Inferior parietal cortex (tissue), 1 donor: ENCODE measurements at regions not wholly inside any gene's neighbourhood (a gene's known extent, or its start where the extent isn't known, plus 50 kb on each side); places are given as distances from the start of the nearest gene placed in this dataset.
"Not testable (repeated sequence)": the region's sequence is repeated elsewhere in the genome, so short reads cannot be mapped to it uniquely, and the experiment has no call there.

Source experiments
- DNase-seq: peaks from one replicate; pipeline ENCODE4 v3.0.0-alpha.2; 2016; ENCODE audit errors: extremely low spot score

DNA sequence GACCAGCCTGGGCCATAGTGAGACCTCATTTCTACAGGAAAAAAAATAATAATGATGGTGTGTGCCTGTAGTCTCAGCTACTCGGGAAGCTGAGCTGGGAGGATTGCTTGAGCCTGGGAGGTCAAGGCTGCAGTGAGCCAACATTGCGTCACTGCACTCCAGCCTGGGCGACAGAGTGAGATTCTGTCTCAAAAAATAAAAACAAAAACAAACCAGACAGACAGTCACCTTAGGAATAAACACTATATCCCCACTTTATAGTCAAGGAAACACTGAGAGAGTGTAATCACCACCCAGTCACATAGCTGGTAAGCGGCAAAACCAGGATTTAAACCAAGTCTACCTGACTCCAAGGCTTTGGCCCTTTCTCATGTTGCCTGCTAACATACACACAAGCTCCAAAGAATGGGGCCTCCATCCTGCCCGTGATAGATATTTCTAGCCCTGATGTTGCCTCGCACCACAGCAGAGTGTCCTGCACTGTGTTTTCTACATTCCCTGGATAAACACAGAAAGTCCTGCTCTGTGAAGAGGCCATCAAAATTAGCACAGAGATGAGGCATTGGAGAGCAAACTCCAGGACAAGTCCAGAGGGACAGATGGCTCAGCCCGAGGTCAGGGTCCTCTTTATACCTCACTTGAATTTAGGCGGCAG, 66.1 kb upstream of the SMURF2 start:
- DNase-seq: no peak

- DNase-seq: not testable (repeated sequence)
These were observed 63.9 kb upstream of the SMURF2 start for GRCh38 chr17:64726025-64726424.

DNA sequence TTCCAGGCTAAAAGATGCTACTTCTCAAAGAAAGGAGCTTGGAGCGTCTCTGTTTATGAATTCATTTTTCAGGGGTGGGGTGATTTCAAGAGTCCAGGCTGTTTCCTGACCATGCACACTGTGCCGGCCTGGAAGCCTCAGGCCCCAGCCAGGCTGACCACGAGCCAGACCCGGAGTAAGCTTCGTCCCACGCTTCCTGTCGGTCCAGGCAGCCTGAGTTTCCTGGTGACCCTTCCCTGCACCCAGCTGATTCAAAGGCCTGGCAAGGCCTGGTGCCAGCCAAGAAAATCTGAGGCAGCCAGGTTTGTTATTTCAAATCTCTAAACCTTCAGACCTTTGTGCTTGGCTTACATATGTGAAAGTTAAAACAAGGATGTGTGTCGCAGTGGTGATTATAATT, 62.1 kb upstream of the SMURF2 start:
- not testable (repeated sequence) for DNase-seq

GRCh38 chr17:64723781-64724180, 61.7 kb upstream of the SMURF2 start:
- no peak for DNase-seq

DNA sequence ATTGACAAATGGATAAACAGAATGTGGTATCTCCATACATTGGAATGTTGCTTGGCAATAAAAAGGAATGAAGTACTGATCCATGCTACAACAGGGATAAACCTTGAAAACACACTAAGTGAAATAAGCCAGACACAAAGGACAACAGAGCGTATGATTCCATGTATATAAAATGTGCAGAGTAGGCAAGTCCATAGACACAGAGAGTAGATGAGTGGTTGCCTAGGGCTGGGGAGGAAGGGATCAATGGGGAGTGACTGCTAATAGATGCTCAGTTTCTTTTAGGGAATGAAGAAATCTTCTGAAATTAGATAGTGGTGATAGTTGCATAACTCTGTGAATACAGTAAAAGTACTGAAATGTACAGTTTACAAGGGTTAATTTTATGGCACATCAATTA, 59.4 kb upstream of the SMURF2 start:
- not testable (repeated sequence) for DNase-seq

DNA sequence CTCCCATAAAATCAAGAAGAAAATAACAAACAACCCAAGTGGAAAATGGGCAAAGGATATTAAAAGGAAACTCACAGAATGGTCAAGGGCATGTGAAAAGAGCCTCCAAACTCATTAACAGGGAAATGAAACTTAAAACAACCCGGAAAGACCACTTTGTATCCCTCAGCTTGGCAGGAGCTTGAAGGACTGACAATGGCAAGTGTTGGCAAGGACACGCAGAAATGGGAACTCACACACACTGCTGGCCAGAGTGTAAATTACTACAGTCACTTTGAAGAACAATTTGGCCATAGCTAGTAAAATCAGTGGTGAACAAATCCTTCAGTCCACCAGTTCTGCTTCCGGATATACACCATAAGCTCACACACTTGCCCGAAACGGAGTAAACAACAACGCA, 58.1 kb upstream of the SMURF2 start:
- DNase-seq: not testable (repeated sequence)

GRCh38 chr17:64719517-64719916, 57.4 kb upstream of the SMURF2 start:
- DNase-seq: not testable (repeated sequence)

DNA sequence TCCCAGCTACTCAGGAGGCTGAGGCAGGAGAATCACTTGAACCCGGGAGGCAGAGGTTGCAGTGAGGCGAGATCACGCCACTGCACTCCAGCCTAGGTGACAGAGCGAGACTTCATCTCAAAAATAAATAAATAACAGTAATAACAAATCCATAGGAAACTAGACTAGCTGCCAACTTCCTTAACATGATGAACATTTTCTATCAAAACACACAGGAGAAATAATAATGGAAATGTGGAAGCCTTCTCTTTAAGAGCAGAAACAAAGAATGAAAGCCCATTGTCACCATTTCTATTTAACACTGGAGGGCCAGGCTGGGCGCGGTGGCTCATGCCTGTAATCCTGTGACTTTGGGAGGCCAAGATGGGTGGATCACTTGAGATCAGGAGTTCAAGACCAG, 56.7 kb upstream of the SMURF2 start:
- DNase-seq: not testable (repeated sequence)

DNA sequence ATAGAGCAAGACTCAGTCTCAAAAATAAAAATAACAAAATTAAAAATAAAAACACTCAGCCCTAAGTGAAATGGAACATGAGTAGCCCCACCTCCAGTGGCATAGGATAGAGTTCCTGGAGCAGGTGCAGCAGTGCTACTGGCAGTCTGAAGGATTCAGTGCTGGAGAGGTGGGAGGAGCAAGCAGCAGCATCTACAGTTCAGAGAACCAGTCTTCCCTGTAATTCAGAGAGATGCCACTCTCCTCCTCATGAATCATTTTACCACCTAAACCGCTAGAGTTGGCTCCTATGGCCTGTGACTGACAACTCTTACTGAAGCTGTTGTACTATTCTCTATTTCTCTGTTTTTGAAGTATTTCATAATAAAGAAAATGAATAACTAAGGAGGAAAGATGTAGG, 56.0 kb upstream of the SMURF2 start:
- DNase-seq: no peak

GRCh38 chr17:64716496-64716895, 54.4 kb upstream of the SMURF2 start:
- DNase-seq: not testable (repeated sequence)

DNA sequence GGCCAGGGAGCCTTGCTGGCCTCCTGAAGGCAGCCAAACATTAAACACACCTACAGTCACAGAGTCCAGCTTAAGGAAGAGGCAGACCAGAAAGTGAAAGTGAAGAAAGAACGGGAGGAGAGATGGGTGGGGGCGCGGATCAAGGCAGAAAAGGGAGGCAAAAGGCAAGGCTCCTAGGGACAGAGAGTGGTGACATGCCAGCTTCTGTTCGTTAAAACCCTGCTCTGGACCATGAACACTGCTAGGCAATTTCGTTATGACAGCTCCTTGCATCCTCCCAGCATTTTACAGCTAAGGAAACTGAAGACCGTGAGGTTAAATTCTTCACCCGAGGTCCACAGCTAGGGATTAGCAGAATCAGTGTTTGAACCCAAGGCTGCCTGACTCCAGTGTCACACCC, 51.7 kb upstream of the SMURF2 start:
- not testable (repeated sequence) for DNase-seq

GRCh38 chr17:64712557-64713351, 50.6 kb upstream of the SMURF2 start:
- DNase-seq: not testable (repeated sequence)
